Bronchial epithelial cell (primary cell): ENCODE measurements at regions not wholly inside any gene's neighbourhood (a gene's known extent, or its start where the extent isn't known, plus 50 kb on each side); places are given as distances from the start of the nearest gene placed in this dataset.
"Not testable (repeated sequence)": the region's sequence is repeated elsewhere in the genome, so short reads cannot be mapped to it uniquely, and the experiment has no call there.

ENCODE experiments used
- DNase-seq: peaks from one replicate; pipeline ENCODE4 v3.0.0-alpha.2; 2010; ENCODE audit warnings: low read depth
- FAIRE-seq: peaks from 2 replicates; lab custom pipeline; 2011; peaks lifted over from hg19 to GRCh38; lab: Jason Lieb, UNC
- H3K27me3 ChIP-seq: 2 replicates; pipeline ENCODE4 v1.5.1; 2011; ENCODE audit warnings: low read length; ENCODE audit not compliant: control insufficient read depth, insufficient read depth
- H3K36me3 ChIP-seq: 2 replicates; pipeline ENCODE4 v1.5.1; 2011; ENCODE audit warnings: low read length; ENCODE audit not compliant: control insufficient read depth, insufficient read depth
- H3K4me3 ChIP-seq: 2 replicates; pipeline ENCODE4 v1.5.1; 2011; ENCODE audit warnings: mild to moderate bottlenecking, low read depth, low read length, control low read depth
- CTCF ChIP-seq: IDR thresholded peaks from 2 replicates; pipeline ENCODE4 v1.5.1; 2011; ENCODE audit warnings: mild to moderate bottlenecking, moderate library complexity, low read length, control low read depth, inconsistent platforms; ENCODE audit not compliant: insufficient read depth, severe bottlenecking

- no peaks in the 10 kb centered on the region for H3K36me3 ChIP-seq
- DNase-seq (no peak), FAIRE-seq (no peak)
- H3K27me3 ChIP-seq = no peaks in the 10 kb centered on the region
- no peak for TF ChIP-seq CTCF
- no peak overlapping the region for H3K4me3 ChIP-seq
These were observed 638.0 kb downstream of the RNF144A start for GRCh38 chr2:7555260-7555659.

- H3K4me3 ChIP-seq = no peak overlapping the region
- DNase-seq (no peak), FAIRE-seq (no peak)
- H3K36me3 ChIP-seq = no peaks in the 10 kb centered on the region
- no peaks in the 10 kb centered on the region for H3K27me3 ChIP-seq
- no peak for TF ChIP-seq CTCF
These were observed 640.2 kb downstream of the RNF144A start for GRCh38 chr2:7557376-7557775.

GRCh38 chr2:7559791-7560190, 642.6 kb downstream of the RNF144A start:
- DNase-seq = no peak
- Histone ChIP-seq H3K4me3 (no peak overlapping the region), H3K36me3 (no peaks in the 10 kb centered on the region), H3K27me3 (no peaks in the 10 kb centered on the region)
- no peak for FAIRE-seq
- TF ChIP-seq CTCF = no peak

GRCh38 chr2:7566382-7566881, 649.2 kb downstream of the RNF144A start:
- Histone ChIP-seq H3K4me3 (no peak overlapping the region), H3K36me3 (no peaks in the 10 kb centered on the region), H3K27me3 (no peaks in the 10 kb centered on the region)
- FAIRE-seq (no peak), DNase-seq (no peak)
- no peak for TF ChIP-seq CTCF

- not testable (repeated sequence) for H3K4me3 ChIP-seq, H3K36me3 ChIP-seq, H3K27me3 ChIP-seq, DNase-seq, FAIRE-seq
These were observed 649.9 kb downstream of the RNF144A start for GRCh38 chr2:7567116-7567515.

GRCh38 chr2:7567646-7568045, 650.4 kb downstream of the RNF144A start:
- no peak for FAIRE-seq
- no peak for DNase-seq
- H3K27me3 ChIP-seq = no peaks in the 10 kb centered on the region
- H3K4me3 ChIP-seq = no peak overlapping the region
- TF ChIP-seq CTCF = no peak
- no peaks in the 10 kb centered on the region for H3K36me3 ChIP-seq
